ENCODE measurements at regions not wholly inside any gene's neighbourhood (a gene's known extent, or its start where the extent isn't known, plus 50 kb on each side); places are given as distances from the start of the nearest gene placed in this dataset.
"Not testable (repeated sequence)": the region's sequence is repeated elsewhere in the genome, so short reads cannot be mapped to it uniquely, and the experiment has no call there.

DNA sequence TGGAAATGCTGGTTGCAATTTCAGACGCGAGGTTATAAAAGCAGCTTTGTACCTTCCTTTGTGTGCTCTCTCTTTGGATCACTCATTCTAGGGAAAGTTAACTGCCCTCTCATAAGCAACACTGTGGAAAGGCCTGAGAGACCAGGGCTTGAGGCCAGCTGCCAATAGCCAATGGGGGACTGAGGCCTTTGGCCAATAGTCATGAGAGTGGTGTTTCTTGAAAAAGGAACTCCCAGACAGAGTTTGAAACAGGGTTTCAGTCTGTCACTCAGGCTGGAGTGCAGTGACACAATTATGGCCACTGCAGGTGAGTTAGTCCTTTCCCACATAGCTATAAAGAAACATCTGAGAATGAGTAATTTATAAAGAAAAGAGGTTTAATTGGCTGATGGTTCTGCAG, 524.7 kb upstream of the SMIM31 start:
- no peak overlapping the region for H3K27ac Mint-ChIP-seq
- H3K4me1 Mint-ChIP-seq = no peaks in the 10 kb centered on the region
- DNase-seq (no peak), ATAC-seq (no peak)
- no peaks in the 10 kb centered on the region for H3K36me3 Mint-ChIP-seq (ENCODE audit: low read depth)
- H3K9me3 ChIP-seq (ENCODE audit: control insufficient read depth, low read length, poor library complexity, severe bottlenecking) = no peaks in the 10 kb centered on the region
- no peak overlapping the region for H3K4me3 Mint-ChIP-seq
- H3K27me3 Mint-ChIP-seq = no peaks in the 10 kb centered on the region

DNA sequence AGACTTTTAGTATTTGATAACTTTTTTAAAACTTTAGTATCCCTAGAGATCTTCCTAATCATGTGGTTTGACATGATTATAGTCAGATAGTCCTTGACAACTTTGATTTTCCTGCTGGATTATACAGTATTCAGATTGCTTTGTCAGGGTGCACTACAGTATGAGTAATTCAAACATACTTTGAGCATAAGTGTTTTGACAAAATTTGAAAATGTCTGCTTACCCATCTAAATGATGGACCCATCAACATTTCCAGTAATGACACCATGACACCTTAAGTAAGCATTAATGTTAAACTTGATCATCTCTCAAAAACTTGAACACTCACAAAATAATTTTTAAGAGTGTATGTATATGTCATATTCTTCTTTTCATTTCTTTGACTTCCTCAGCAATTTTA, 514.5 kb upstream of the SMIM31 start:
- DNase-seq (no peak), ATAC-seq (no peak)
- no peaks in the 10 kb centered on the region for H3K9me3 ChIP-seq (ENCODE audit: control insufficient read depth, low read length, poor library complexity, severe bottlenecking)
- no peaks in the 10 kb centered on the region for H3K27me3 Mint-ChIP-seq
- H3K36me3 Mint-ChIP-seq (ENCODE audit: low read depth) = no peaks in the 10 kb centered on the region
- H3K4me1 Mint-ChIP-seq = no peaks in the 10 kb centered on the region
- no peak overlapping the region for H3K4me3 Mint-ChIP-seq
- H3K27ac Mint-ChIP-seq = no peak overlapping the region

DNA sequence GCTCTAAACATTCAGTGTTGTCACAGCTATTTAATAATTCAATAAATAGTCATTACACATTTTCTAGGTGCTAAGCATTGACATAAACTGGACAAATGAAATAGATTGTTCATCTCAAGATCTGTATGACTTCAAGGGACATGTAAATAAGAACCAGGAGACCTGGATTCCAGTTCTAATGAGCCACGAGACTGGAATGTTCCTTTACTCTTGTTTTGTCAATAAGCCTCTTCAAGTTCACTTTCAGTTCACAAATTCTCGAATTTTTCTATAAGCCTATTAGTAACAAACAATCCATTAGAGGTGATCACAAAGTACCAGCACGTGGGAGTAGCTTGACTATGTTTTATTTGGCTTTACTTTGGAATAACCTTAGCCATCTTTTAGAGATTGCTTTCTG, 514.0 kb upstream of the SMIM31 start:
- Mint-ChIP-seq H3K4me1 (no peaks in the 10 kb centered on the region), H3K36me3 (ENCODE audit: low read depth) (no peaks in the 10 kb centered on the region), H3K27ac (no peak overlapping the region), H3K4me3 (no peak overlapping the region), H3K27me3 (no peaks in the 10 kb centered on the region)
- ATAC-seq (no peak), DNase-seq (no peak)
- no peaks in the 10 kb centered on the region for H3K9me3 ChIP-seq (ENCODE audit: control insufficient read depth, low read length, poor library complexity, severe bottlenecking)

DNA sequence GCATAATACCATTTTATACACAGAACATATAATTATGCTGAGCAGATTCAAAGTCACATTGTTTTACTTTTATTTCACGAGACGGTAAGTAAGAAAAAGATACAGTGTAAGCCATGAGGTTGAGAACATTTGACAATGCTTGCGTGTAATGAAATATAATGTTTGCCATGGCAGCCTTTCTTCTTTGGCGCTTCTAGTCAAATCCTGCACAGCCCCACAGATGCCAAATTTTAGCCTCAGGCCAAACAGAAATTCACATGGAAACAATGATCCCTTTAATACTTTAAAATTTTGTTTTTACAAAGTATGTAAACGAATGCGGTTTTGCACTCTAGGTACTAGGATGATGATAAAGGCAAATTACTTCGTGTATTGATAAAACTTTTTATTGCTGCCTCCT, 502.7 kb upstream of the SMIM31 start:
- Mint-ChIP-seq H3K27me3 (no peaks in the 10 kb centered on the region), H3K4me1 (no peaks in the 10 kb centered on the region), H3K36me3 (ENCODE audit: low read depth) (no peaks in the 10 kb centered on the region), H3K27ac (no peak overlapping the region), H3K4me3 (no peak overlapping the region)
- ATAC-seq (no peak), DNase-seq (no peak)
- no peaks in the 10 kb centered on the region for H3K9me3 ChIP-seq (ENCODE audit: control insufficient read depth, low read length, poor library complexity, severe bottlenecking)

DNA sequence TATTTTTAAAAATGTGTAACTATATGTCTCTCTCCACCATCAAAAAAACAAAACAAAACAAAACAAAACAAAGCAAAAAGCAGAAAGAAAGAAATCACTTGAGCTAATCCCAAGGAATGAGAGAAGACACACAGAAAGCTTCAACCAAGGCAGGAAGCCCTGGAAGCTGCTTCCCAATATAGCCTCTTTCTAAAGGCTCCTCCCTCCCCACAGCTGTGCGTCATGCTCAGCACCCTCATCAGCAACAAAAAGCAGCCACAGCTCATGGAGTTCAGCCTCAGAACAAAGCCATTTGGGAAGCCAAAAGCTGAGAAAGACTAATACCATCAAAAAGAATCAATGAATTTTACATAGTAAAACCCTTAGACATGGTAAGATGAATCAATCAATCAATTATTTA, 501.6 kb upstream of the SMIM31 start:
- no peak overlapping the region for H3K27ac Mint-ChIP-seq
- no peak overlapping the region for H3K4me3 Mint-ChIP-seq
- H3K9me3 ChIP-seq (ENCODE audit: control insufficient read depth, low read length, poor library complexity, severe bottlenecking) = no peaks in the 10 kb centered on the region
- H3K36me3 Mint-ChIP-seq (ENCODE audit: low read depth) = no peaks in the 10 kb centered on the region
- H3K4me1 Mint-ChIP-seq = no peaks in the 10 kb centered on the region
- DNase-seq (no peak), ATAC-seq (no peak)
- no peaks in the 10 kb centered on the region for H3K27me3 Mint-ChIP-seq

DNA sequence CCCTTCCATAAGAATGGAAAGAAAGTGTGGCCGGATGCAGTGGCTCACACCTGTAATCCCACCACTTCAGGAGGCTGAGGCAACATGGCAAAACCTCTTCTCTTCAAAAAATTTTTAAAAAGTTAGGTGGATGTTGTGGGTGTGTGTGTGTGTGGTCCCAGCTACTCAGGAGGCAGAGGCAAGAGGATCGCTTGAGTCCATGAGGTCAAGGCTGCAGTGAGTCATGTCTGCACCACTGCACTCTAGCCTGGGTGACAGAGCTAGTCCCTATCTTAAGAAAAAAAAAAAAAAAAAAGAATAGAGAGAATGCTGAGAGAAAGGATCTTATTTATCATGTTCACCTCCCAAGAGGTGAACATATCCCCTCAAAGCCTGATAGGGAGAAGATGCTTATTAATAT, 492.1 kb upstream of the SMIM31 start:
- Mint-ChIP-seq H3K4me3 (no peak overlapping the region), H3K36me3 (ENCODE audit: low read depth) (no peaks in the 10 kb centered on the region), H3K27ac (no peak overlapping the region), H3K27me3 (no peaks in the 10 kb centered on the region), H3K4me1 (no peaks in the 10 kb centered on the region)
- H3K9me3 ChIP-seq (ENCODE audit: control insufficient read depth, low read length, poor library complexity, severe bottlenecking) = no peaks in the 10 kb centered on the region
- ATAC-seq (no peak), DNase-seq (no peak)

DNA sequence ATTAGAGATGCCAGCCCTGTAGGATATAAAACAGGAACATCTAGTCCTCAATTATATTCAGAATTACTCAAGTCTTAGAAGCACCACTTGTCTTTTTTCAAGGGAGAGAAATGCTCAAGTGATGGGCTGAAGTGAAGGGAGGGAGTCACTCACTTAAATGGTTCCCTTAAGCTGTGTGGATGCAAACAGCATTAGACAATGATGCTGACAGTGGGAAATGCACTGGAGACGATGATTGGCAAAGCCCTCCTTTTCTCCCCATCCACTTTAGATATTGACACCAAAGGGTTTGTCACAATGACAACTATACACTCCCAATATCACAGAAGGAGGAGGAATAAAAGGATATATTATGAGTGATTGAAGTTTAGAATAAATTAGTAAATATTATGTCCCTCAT, 491.4 kb upstream of the SMIM31 start:
- ATAC-seq; H3K9me3 ChIP-seq (ENCODE audit: control insufficient read depth, low read length, poor library complexity, severe bottlenecking); DNase-seq; H3K4me3 Mint-ChIP-seq; H3K27ac Mint-ChIP-seq; H3K36me3 Mint-ChIP-seq (ENCODE audit: low read depth); H3K27me3 Mint-ChIP-seq; H3K4me1 Mint-ChIP-seq: not testable (repeated sequence)

DNA sequence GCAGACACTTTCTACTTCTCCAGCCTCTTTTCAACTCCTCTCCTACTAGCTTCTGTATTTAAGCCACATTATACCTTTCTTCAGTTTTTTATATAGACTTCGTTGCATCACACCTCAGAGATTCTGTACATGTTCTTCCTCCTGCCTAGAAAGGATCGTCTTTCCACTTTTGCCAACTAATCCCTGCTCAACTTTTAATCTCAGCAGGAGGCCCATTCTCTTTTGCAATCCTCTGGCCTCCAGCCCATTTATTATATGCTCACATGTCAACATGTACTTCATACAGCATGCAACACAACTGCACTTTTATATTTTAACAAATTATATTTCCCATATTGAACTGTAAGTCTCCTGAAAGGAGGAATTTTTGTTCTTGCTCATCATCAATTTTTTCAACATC, 476.5 kb upstream of the SMIM31 start:
- H3K36me3 Mint-ChIP-seq (ENCODE audit: low read depth); H3K27me3 Mint-ChIP-seq; H3K27ac Mint-ChIP-seq; H3K4me3 Mint-ChIP-seq; H3K9me3 ChIP-seq (ENCODE audit: control insufficient read depth, low read length, poor library complexity, severe bottlenecking); DNase-seq; H3K4me1 Mint-ChIP-seq; ATAC-seq: not testable (repeated sequence)

DNA sequence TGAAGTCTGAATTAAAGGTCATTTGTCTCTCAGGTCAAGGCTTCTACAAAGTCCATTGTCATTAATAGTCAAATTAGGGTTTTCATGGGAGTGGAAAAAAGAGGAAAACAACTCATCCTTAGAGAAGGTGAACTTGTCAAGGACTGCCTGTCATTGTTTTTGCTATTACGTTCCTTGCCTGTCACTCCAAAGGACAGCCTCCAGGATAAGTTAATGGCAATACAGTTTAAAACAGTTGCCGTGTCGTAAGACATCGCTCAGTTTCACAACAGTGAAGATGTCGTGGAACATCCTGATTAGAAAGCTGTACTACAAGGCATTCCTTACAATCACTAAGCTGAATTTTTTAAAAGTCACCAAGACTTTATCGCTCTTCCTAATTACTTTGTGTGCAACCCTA, 466.8 kb upstream of the SMIM31 start:
- no peaks in the 10 kb centered on the region for H3K9me3 ChIP-seq (ENCODE audit: control insufficient read depth, low read length, poor library complexity, severe bottlenecking)
- ATAC-seq (no peak), DNase-seq (no peak)
- Mint-ChIP-seq H3K4me3 (no peak overlapping the region), H3K4me1 (no peaks in the 10 kb centered on the region), H3K27ac (no peak overlapping the region), H3K36me3 (ENCODE audit: low read depth) (no peaks in the 10 kb centered on the region), H3K27me3 (no peaks in the 10 kb centered on the region)

DNA sequence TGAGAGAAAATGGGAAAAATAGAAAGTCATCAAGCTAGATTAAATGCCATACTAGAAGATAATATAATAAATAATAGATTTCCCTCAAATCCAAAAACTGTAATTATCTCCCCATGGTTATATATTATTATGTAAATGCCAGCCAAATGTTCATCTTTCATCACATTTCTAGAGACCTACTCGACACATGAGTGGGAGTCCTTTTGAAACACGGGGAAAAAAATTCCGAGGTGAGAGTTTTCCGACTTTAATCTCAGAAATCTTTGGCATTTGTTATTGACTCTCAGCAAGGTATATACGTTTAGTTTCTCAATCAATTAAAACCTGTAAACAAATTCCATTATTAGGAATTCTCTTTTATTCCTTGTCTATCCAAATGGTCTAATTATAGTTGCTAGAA, 465.4 kb upstream of the SMIM31 start:
- no peak overlapping the region for H3K4me3 Mint-ChIP-seq

DNA sequence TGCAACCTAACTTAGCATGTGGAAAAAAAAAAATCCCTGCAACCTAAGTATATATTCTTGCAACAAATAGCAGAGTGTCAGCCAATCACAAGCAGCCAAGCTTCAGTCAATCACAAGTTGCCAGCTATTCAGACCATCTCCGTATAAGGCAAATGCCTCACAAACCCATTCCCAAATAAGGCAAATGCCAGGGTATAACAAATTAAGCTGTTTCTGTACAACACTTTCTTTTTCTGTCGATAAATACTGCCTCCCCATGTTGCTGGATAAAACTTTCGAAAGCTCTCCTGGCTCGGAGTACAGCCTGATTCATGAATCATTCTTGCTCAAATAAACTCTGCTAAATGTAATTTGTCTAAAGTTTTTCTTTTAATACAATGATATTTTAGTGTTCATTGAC, 460.7 kb upstream of the SMIM31 start:
- DNase-seq (no peak), ATAC-seq (no peak)
- H3K27ac Mint-ChIP-seq = no peak overlapping the region
- no peaks in the 10 kb centered on the region for H3K4me1 Mint-ChIP-seq
- no peaks in the 10 kb centered on the region for H3K27me3 Mint-ChIP-seq
- no peaks in the 10 kb centered on the region for H3K9me3 ChIP-seq (ENCODE audit: control insufficient read depth, low read length, poor library complexity, severe bottlenecking)
- no peak overlapping the region for H3K4me3 Mint-ChIP-seq
- H3K36me3 Mint-ChIP-seq (ENCODE audit: low read depth) = no peaks in the 10 kb centered on the region

More for the DNA sequence above, 465.4 kb upstream of the SMIM31 start:
- Mint-ChIP-seq H3K27ac (no peak overlapping the region), H3K27me3 (no peaks in the 10 kb centered on the region), H3K36me3 (ENCODE audit: low read depth) (no peaks in the 10 kb centered on the region), H3K4me1 (no peaks in the 10 kb centered on the region)
- ATAC-seq (no peak), DNase-seq (no peak)
- no peaks in the 10 kb centered on the region for H3K9me3 ChIP-seq (ENCODE audit: control insufficient read depth, low read length, poor library complexity, severe bottlenecking)

DNA sequence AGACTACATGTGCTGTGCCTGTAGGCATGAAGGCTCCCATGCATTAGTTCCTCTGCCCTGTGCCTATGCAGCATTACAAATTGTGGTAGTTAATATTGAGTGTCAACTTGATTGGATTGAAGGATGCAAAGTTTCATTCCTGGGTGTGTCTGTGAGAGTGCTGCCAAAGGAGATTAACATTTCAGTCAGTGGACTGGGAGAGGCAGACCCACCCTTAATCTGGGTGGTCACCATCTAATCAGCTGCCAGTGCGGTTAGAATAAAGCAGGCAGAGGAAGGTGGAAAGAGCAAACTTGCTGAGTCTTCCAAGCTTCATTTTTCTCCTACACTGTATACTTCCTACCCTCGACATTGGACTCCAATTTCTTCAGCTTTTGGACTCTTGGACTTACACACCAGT, 460.2 kb upstream of the SMIM31 start:
- H3K27me3 Mint-ChIP-seq = no peaks in the 10 kb centered on the region
- no peaks in the 10 kb centered on the region for H3K9me3 ChIP-seq (ENCODE audit: control insufficient read depth, low read length, poor library complexity, severe bottlenecking)
- no peaks in the 10 kb centered on the region for H3K36me3 Mint-ChIP-seq (ENCODE audit: low read depth)
- H3K4me1 Mint-ChIP-seq = no peaks in the 10 kb centered on the region
- DNase-seq (no peak), ATAC-seq (no peak)
- no peak overlapping the region for H3K27ac Mint-ChIP-seq
- H3K4me3 Mint-ChIP-seq = no peak overlapping the region

DNA sequence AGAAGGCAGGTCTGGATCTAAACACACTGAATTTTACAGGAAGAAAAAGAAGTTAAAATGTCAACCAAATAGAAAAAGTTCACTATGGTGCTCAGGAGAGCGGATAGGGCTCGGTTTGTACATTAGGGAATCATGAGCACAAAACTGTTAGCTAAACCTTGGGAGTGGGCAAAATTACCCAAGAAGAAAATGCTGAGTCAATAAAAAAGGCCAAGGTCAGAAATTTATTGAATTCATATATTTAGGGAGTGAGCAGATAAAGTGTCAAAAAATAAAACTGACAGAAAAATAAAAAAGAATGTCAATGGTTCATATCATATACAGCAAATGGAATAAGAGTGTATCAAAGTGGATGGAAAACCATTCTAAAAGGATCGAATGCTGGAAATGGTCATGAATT, 452.5 kb upstream of the SMIM31 start:
- no peak overlapping the region for H3K4me3 Mint-ChIP-seq
- ATAC-seq (no peak), DNase-seq (no peak)
- no peaks in the 10 kb centered on the region for H3K9me3 ChIP-seq (ENCODE audit: control insufficient read depth, low read length, poor library complexity, severe bottlenecking)
- H3K36me3 Mint-ChIP-seq (ENCODE audit: low read depth) = no peaks in the 10 kb centered on the region
- no peaks in the 10 kb centered on the region for H3K4me1 Mint-ChIP-seq
- H3K27ac Mint-ChIP-seq = no peak overlapping the region
- H3K27me3 Mint-ChIP-seq = no peaks in the 10 kb centered on the region

DNA sequence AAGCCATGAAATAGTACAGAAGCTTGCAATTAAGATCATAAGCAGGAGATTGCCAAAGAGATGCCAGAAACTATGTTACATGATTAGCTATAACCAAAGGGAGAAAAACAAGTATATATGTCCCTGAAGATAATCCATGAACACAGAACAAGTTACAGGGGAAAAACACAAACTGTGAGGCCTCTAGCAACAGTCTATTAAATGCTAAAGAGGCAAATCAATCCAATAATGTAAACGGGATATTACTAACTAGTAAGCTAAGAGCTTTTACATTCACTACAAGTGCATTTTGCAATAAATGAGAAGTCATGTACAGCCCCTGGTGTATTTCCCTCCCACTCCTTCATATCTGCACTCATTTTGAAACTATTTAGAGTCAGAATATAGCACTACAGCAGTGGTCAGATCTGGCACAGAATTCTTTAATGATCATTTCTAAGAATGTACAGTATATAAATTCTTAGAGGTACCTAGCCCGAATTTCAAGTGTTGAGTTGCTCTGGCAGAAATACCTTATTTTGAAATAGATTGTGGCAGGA, 449.8 kb upstream of the SMIM31 start:
- H3K9me3 ChIP-seq (ENCODE audit: control insufficient read depth, low read length, poor library complexity, severe bottlenecking) = no peaks in the 10 kb centered on the region
- Mint-ChIP-seq H3K36me3 (ENCODE audit: low read depth) (no peaks in the 10 kb centered on the region), H3K4me1 (no peaks in the 10 kb centered on the region), H3K27ac (no peak overlapping the region), H3K27me3 (no peaks in the 10 kb centered on the region), H3K4me3 (no peak overlapping the region)
- DNase-seq (no peak), ATAC-seq (no peak)

DNA sequence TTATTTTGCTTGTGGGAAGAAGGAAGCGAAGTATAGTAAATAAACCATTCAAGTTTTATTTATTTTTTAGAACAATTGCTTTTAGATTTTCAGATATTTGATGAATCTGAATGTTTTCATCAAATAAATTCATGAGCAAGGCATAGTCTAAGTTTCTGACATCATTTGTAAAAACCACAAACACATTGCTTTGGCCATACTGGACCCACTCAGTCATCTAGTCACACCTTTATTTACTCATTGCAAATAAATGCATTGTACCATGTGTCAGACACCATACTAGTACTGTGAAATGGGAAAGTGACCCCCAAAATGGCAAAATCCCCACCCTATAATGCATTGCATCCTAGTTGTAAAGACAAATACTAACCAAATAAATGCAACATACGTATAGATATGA, 449.1 kb upstream of the SMIM31 start:
- H3K27me3 Mint-ChIP-seq = no peaks in the 10 kb centered on the region
- no peaks in the 10 kb centered on the region for H3K9me3 ChIP-seq (ENCODE audit: control insufficient read depth, low read length, poor library complexity, severe bottlenecking)
- no peaks in the 10 kb centered on the region for H3K36me3 Mint-ChIP-seq (ENCODE audit: low read depth)
- no peak overlapping the region for H3K4me3 Mint-ChIP-seq
- no peak for ATAC-seq
- no peaks in the 10 kb centered on the region for H3K4me1 Mint-ChIP-seq
- DNase-seq = no peak
- H3K27ac Mint-ChIP-seq = no peak overlapping the region

Data from T-helper 17 cell (primary cell).